ENCODE measurements at regions not wholly inside any gene's neighbourhood (a gene's known extent, or its start where the extent isn't known, plus 50 kb on each side); places are given as distances from the start of the nearest gene placed in this dataset.

DNA sequence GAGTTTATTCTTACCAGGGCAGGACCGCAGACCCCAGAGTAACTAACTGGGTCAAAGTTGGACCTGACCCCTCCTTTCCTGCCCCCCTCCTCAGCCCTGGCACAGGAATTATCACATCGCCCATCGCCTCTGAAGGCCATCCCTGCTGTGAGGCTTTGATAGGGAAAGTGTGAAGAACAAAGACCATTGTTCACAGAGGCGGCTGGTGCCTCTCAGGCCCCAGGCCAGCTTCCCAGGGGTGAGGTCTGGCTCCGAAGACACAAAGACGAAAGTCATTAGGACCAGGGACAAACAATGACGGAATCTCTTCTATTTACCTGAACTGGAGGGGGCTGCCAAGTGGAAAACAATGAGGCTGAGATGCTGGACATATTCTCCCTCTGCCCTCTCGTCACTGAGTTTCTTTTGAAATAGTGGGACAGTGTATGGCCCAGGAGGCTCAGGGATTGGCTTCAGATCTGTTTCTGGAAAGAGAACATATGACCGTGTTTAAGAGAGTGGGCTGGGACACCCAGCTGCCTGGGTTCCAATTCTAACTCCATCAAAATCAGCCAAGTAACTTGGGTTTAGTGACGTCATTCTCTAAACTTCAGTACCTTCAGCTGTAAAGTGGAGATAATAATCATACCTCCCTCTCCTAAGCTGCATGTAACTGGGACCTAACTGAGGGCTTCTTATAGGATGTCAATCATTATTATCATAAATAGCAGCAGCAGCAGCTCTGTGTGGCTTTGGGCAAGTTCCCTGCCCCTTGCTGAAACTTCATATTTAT, 769.4 kb downstream of the MED13L start:
- no peak overlapping the region for H3K4me3 Mint-ChIP-seq
- POLR2A ChIA-PET = no interaction called here
- no peak overlapping the region for H3K27ac Mint-ChIP-seq
- no peak for ATAC-seq
- peaks cover 0 to 4% (median 0%) of the 10 kb centered on the region in 3 donors for H3K36me3 Mint-ChIP-seq
- DNase-seq = no peak
- peaks cover 0 to 10% (median 9%) of the 10 kb centered on the region in 4 donors for H3K4me1 Mint-ChIP-seq
- H3K27me3 Mint-ChIP-seq = peaks cover 0 to 12% (median 1%) of the 10 kb centered on the region in 5 donors
- peaks cover 4 to 43% (median 7%) of the 10 kb centered on the region in 9 donors for H3K9me3 Mint-ChIP-seq

DNA sequence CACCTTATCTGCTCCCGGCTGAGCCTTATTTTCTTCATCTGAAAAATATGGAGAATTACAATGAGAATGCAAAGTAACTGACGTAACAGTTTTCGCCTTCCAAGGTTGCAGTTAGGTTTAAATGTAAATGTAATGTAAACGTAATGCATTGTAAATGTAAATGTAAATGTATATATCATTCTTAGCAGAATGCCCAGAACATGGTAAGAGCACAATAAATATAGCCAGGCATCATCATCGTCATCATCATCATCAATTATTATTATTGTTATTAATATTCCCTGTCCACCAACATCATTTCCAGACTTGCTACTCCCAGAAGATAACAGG, 770.0 kb downstream of the MED13L start:
- POLR2A ChIA-PET = no interaction called here
- ATAC-seq (no peak), DNase-seq (no peak)
- no peak overlapping the region for H3K27ac Mint-ChIP-seq
- H3K4me3 Mint-ChIP-seq = no peak overlapping the region
- no peaks in the 10 kb centered on the region for H3K36me3 Mint-ChIP-seq
- H3K27me3 Mint-ChIP-seq = peaks cover 0 to 7% (median 1%) of the 10 kb centered on the region in 5 donors
- peaks cover 0 to 41% (median 4%) of the 10 kb centered on the region in 9 donors for H3K9me3 Mint-ChIP-seq
- H3K4me1 Mint-ChIP-seq = peaks cover 0 to 10% (median 9%) of the 10 kb centered on the region in 4 donors

DNA sequence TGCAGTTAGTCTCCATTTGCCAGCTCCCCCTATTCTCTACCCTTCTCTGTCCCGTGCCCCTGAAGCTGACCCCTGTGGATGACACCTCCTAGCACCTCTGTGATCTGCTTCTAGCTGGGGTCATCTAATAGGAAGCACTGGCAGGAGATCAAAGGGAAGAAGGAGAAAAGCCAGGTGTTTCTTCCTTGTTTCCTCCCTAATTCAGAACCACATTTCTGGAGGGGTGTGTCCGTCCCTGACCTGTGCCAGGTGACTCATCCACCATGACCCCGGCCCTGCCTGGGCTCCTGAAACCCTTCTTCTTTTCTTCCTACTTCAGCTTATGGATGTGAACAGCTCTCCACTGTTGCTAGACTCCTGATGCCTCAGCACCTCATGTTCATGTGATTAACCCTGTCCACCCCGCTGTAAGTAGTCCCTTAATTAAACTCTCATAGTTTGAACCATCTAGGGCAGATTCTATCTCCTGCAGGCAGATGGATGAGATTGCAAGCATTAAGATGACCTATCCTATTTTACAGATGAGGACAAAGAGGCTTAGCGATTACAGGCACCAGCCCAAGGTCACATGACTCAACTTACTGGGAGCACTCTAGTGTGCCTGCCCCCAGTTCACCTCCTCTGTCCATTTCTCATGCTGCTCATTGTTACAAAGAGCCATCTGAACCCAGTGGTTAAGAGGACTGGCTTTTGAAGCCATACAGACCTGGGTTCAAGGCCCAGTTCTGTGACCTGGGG, 770.5 kb downstream of the MED13L start:
- ATAC-seq = no peak
- DNase-seq = no peak

GRCh38 chr12:115504306-115505290, 772.9 kb downstream of the MED13L start:
- POLR2A ChIA-PET = no interaction called here
- Mint-ChIP-seq H3K36me3 (no peaks in the 10 kb centered on the region), H3K9me3 (peaks cover 0 to 30% (median 5%) of the 10 kb centered on the region in 9 donors), H3K27ac (peak overlapping the region; percentile 33 to 95 (median 85)), H3K4me3 (peak overlapping the region in 5 of 10 donors; percentile 5 to 73 (median 36)), H3K27me3 (peaks cover 0 to 1% (median 0%) of the 10 kb centered on the region in 5 donors), H3K4me1 (peaks cover 0 to 10% (median 9%) of the 10 kb centered on the region in 4 donors)
- DNase-seq (peak in 2 of 10 donors; percentile 26 to 28), ATAC-seq (no peak)

More for the DNA sequence above, 770.5 kb downstream of the MED13L start:
- Mint-ChIP-seq H3K4me3 (no peak overlapping the region), H3K27ac (no peak overlapping the region), H3K36me3 (no peaks in the 10 kb centered on the region), H3K4me1 (peaks cover 0 to 10% (median 9%) of the 10 kb centered on the region in 4 donors), H3K9me3 (peaks cover 0 to 42% (median 5%) of the 10 kb centered on the region in 9 donors), H3K27me3 (peaks cover 0 to 7% (median 1%) of the 10 kb centered on the region in 5 donors)
- POLR2A ChIA-PET = no interaction called here

- H3K9me3 Mint-ChIP-seq = peaks cover 0 to 20% (median 5%) of the 10 kb centered on the region in 9 donors
- POLR2A ChIA-PET = no interaction called here
- ATAC-seq (no peak), DNase-seq (no peak)
- no peaks in the 10 kb centered on the region for H3K36me3 Mint-ChIP-seq
- no peaks in the 10 kb centered on the region for H3K27me3 Mint-ChIP-seq
- no peak overlapping the region for H3K4me3 Mint-ChIP-seq
- H3K4me1 Mint-ChIP-seq = peaks cover 0 to 10% (median 9%) of the 10 kb centered on the region in 4 donors
- no peak overlapping the region for H3K27ac Mint-ChIP-seq
Observed at GRCh38 chr12:115500872-115501271, 776.6 kb downstream of the MED13L start.

DNA sequence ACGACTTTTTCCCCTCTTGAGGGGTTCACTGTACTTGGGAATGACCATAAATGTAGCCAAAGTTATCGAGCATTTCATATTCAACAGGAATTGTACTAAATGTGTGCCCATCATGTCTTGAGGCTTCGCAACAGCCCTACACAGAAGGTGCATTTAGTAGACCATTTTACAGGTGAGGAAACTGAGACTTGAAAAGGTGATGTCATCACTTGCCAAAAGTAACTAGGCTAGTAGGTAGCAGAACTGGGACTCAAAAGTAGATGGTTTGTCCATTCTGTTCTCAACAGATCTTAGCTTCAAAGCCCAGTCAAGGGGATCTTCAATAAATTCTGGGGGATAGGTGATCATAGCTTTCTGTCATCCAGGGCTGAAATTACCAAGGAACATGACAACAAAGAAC, 782.2 kb downstream of the MED13L start:
- peaks cover 0 to 5% (median 0%) of the 10 kb centered on the region in 3 donors for H3K36me3 Mint-ChIP-seq
- ATAC-seq (no peak), DNase-seq (no peak)
- POLR2A ChIA-PET = no interaction called here
- H3K9me3 Mint-ChIP-seq = peaks cover 0 to 6% (median 2%) of the 10 kb centered on the region in 9 donors
- no peak overlapping the region for H3K27ac Mint-ChIP-seq
- peaks cover 0 to 3% (median 0%) of the 10 kb centered on the region in 5 donors for H3K27me3 Mint-ChIP-seq
- no peaks in the 10 kb centered on the region for H3K4me1 Mint-ChIP-seq
- H3K4me3 Mint-ChIP-seq = no peak overlapping the region

- Mint-ChIP-seq H3K27ac (no peak overlapping the region), H3K4me3 (no peak overlapping the region), H3K36me3 (peaks cover 0 to 5% (median 0%) of the 10 kb centered on the region in 3 donors), H3K4me1 (no peaks in the 10 kb centered on the region), H3K9me3 (peaks cover 0 to 7% (median 0%) of the 10 kb centered on the region in 9 donors), H3K27me3 (peaks cover 0 to 3% (median 0%) of the 10 kb centered on the region in 5 donors)
- no peak for ATAC-seq
- DNase-seq = no peak
- POLR2A ChIA-PET = no interaction called here
Observed at GRCh38 chr12:115492553-115492952, 784.9 kb downstream of the MED13L start.

DNA sequence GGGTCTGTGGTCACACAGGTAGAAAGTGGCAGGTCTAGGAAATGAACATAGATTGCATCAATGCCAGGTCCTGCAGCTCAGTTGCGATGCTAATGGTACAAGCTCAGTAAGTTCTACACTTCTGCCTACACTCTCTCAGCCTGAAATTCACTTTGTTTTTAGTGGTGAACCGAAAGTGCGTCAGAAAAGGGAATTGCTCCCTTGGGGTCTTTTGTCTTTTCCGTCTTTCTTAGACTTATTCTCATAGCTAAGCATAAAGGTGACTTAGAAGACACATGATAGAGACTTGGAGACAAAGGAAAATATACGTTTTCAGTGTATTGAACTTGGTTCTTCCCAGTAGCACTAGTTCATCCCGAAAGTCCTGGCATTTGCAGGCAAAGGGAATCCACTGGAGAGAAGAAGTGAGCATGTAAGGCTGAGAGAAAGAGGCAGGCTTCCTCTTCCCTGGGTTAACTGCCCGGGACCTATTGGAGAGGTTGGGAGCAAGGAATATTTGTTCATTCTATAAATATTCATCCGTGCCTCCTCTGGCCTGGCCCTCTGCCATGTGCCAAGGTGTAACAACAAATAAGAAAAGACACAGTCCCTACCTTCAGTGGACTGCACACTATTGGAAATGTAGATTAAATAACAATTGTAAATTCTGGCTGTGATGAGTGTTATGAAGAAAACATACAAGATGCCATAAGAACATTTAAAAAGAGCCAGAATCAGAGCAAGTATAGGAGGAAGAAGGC, 785.8 kb downstream of the MED13L start:
- ATAC-seq (no peak), DNase-seq (no peak)
- peaks cover 0 to 3% (median 0%) of the 10 kb centered on the region in 5 donors for H3K27me3 Mint-ChIP-seq
- peaks cover 0 to 7% (median 0%) of the 10 kb centered on the region in 9 donors for H3K9me3 Mint-ChIP-seq
- POLR2A ChIA-PET = no interaction called here
- peaks cover 0 to 5% (median 0%) of the 10 kb centered on the region in 3 donors for H3K36me3 Mint-ChIP-seq
- H3K27ac Mint-ChIP-seq = no peak overlapping the region
- no peak overlapping the region for H3K4me3 Mint-ChIP-seq
- H3K4me1 Mint-ChIP-seq = no peaks in the 10 kb centered on the region

GRCh38 chr12:115489253-115489652, 788.2 kb downstream of the MED13L start:
- H3K4me3 Mint-ChIP-seq = no peak overlapping the region
- peaks cover 0 to 10% (median 0%) of the 10 kb centered on the region in 5 donors for H3K27me3 Mint-ChIP-seq
- no peak for ATAC-seq

DNA sequence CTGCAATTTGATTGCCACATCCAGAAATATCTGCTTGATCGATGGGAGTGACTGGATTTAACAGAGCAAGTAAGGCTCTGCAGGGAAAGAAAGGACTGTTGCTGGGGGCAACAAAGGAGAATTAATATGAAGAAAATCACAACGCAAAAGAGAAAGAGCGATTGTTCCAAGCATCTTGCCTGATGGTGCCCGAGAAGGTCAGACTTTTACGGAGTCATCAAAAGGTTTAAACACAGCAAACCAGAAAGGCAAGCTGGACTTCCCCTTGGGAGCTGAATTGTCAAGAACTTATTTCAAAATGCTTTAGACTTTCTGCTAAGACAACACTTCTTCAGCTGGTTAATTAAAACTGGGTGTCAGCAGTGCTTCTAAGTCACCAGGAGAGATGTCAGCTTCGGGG, 791.5 kb downstream of the MED13L start:
- Mint-ChIP-seq H3K36me3 (peaks cover 0 to 6% (median 0%) of the 10 kb centered on the region in 3 donors), H3K27me3 (peaks cover 0 to 7% (median 0%) of the 10 kb centered on the region in 5 donors), H3K4me3 (no peak overlapping the region), H3K4me1 (no peaks in the 10 kb centered on the region), H3K9me3 (peaks cover 0 to 19% (median 7%) of the 10 kb centered on the region in 9 donors), H3K27ac (no peak overlapping the region)
- ATAC-seq (no peak), DNase-seq (no peak)
- POLR2A ChIA-PET = no interaction called here

More at GRCh38 chr12:115489253-115489652, 788.2 kb downstream of the MED13L start:
- H3K27ac Mint-ChIP-seq = no peak overlapping the region
- POLR2A ChIA-PET = no interaction called here
- peaks cover 0 to 14% (median 8%) of the 10 kb centered on the region in 9 donors for H3K9me3 Mint-ChIP-seq
- peaks cover 0 to 11% (median 0%) of the 10 kb centered on the region in 3 donors for H3K36me3 Mint-ChIP-seq
- H3K4me1 Mint-ChIP-seq = no peaks in the 10 kb centered on the region
- DNase-seq = no peak

DNA sequence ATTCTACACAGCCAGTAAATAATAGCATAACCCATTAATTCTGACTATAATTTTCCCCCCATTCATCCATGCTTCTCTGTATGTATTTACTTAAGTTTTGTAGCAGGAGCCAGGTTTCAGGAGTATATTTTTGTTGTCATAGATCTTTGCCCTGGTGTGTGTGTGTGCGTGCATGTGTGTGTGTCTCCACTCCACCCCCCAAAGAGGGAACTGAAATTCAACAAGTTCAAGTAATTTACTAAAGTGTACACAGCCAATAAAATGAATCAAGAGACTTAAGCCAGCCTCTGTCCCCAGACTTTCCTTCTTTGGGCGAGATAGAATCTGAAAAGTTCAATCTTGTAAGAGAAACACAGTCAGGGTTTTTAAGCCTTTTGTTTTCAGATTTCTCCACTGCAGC, 792.0 kb downstream of the MED13L start:
- Mint-ChIP-seq H3K36me3 (peaks cover 0 to 6% (median 0%) of the 10 kb centered on the region in 3 donors), H3K4me3 (no peak overlapping the region), H3K27ac (no peak overlapping the region), H3K27me3 (peaks cover 0 to 7% (median 0%) of the 10 kb centered on the region in 5 donors), H3K4me1 (no peaks in the 10 kb centered on the region), H3K9me3 (peaks cover 0 to 22% (median 9%) of the 10 kb centered on the region in 9 donors)
- DNase-seq = no peak
- POLR2A ChIA-PET = no interaction called here
- no peak for ATAC-seq

GRCh38 chr12:115482943-115483342, 794.5 kb downstream of the MED13L start:
- Mint-ChIP-seq H3K27me3 (peaks cover 0 to 7% (median 0%) of the 10 kb centered on the region in 5 donors), H3K9me3 (peaks cover 2 to 24% (median 10%) of the 10 kb centered on the region in 9 donors), H3K27ac (no peak overlapping the region), H3K4me3 (no peak overlapping the region), H3K36me3 (peaks cover 0 to 6% (median 0%) of the 10 kb centered on the region in 3 donors), H3K4me1 (no peaks in the 10 kb centered on the region)
- POLR2A ChIA-PET = no interaction called here
- ATAC-seq = no peak
- no peak for DNase-seq
